ENCODE measurements at regions not wholly inside any gene's neighbourhood (a gene's known extent, or its start where the extent isn't known, plus 50 kb on each side); places are given as distances from the start of the nearest gene placed in this dataset.

- H3K4me3 Mint-ChIP-seq: no peak overlapping the region
- no peaks in the 10 kb centered on the region for H3K9me3 Mint-ChIP-seq
- H3K27me3 Mint-ChIP-seq: peaks cover 3% of the 10 kb centered on the region
- H3K36me3 Mint-ChIP-seq (ENCODE audit: low read depth): no peaks in the 10 kb centered on the region
- peaks cover 2% of the 10 kb centered on the region for H3K4me1 Mint-ChIP-seq (ENCODE audit: low read depth)
- H3K27ac Mint-ChIP-seq: no peak overlapping the region
Measured at GRCh38 chr2:37544591-37545031, 126.8 kb downstream of the CDC42EP3 start.

DNA sequence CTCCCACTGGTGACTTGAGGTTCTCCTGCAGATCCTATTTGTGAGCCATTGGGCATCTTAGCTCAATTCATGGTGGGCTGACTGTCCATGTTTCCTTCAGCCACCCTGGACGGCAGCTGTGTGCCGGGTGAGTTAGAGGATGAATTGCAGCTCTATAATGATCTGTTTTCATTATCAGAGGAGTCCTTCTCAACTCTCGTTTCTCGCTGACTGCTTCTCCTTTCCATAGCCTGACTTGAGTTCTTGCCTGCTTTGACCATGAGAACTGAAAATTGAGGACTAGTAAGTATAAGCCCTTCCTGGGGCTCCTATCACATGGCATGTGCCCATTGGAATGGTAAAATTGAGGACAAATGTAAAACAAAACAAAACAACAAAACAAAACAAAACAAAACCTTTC lies 121.8 kb downstream of the CDC42EP3 start:
- H3K27ac Mint-ChIP-seq: no peak overlapping the region
- no peak overlapping the region for H3K4me3 Mint-ChIP-seq
- H3K27me3 Mint-ChIP-seq: no peaks in the 10 kb centered on the region
- peaks cover 20% of the 10 kb centered on the region for H3K4me1 Mint-ChIP-seq (ENCODE audit: low read depth)
- no peaks in the 10 kb centered on the region for H3K9me3 Mint-ChIP-seq
- H3K36me3 Mint-ChIP-seq (ENCODE audit: low read depth): no peaks in the 10 kb centered on the region

DNA sequence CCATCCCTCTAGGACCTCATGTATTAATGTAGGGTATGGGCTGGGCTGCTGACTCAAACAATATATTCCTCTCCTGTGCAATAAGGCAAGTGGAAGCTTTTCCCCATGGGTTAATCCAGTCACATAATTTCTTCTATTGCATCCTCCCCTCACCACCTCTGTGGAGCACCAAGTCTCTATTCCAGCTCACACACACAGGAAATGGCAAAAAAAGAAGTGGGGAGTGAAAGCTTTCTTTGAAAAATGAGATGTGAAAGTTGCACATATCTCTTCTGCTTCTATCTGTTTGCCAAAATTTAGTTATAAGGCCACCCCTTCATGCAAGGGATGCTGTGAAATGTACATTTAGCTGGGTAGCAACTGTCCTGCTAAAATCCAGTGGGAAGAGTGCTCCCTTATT lies 121.3 kb downstream of the CDC42EP3 start:
- Mint-ChIP-seq H3K4me3 (no peak overlapping the region), H3K9me3 (no peaks in the 10 kb centered on the region), H3K27me3 (no peaks in the 10 kb centered on the region), H3K27ac (no peak overlapping the region), H3K4me1 (ENCODE audit: low read depth) (peaks cover 20% of the 10 kb centered on the region), H3K36me3 (ENCODE audit: low read depth) (no peaks in the 10 kb centered on the region)

- H3K36me3 Mint-ChIP-seq (ENCODE audit: low read depth): no peaks in the 10 kb centered on the region
- peaks cover 20% of the 10 kb centered on the region for H3K4me1 Mint-ChIP-seq (ENCODE audit: low read depth)
- no peaks in the 10 kb centered on the region for H3K9me3 Mint-ChIP-seq
- no peak overlapping the region for H3K4me3 Mint-ChIP-seq
- H3K27me3 Mint-ChIP-seq: no peaks in the 10 kb centered on the region
- peak overlapping the region; percentile 5 for H3K27ac Mint-ChIP-seq
Measured at GRCh38 chr2:37551783-37552182, 119.7 kb downstream of the CDC42EP3 start.

DNA sequence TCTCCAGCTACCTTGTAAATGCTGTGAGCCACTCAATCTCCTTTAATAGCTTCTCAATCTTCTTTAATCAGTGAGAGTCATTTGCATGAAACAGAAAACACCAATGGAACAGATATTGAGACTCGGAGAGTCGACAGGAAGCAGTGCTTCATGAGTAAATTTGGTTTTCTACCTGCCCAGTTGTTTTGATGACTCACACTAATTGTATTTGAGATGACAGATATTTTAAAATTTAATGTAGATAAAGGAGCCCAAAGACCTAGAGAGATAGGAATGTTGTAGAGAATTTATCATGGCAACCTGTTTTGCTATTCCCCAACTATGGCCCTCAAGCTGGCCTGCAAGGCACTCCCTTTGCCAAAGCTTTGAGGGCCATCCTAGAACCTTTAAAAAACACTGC lies 119.1 kb downstream of the CDC42EP3 start:
- Mint-ChIP-seq H3K9me3 (no peaks in the 10 kb centered on the region), H3K4me1 (ENCODE audit: low read depth) (peaks cover 20% of the 10 kb centered on the region), H3K36me3 (ENCODE audit: low read depth) (no peaks in the 10 kb centered on the region), H3K27me3 (no peaks in the 10 kb centered on the region), H3K27ac (no peak overlapping the region), H3K4me3 (no peak overlapping the region)

- Mint-ChIP-seq H3K4me1 (ENCODE audit: low read depth) (peaks cover 22% of the 10 kb centered on the region), H3K27ac (no peak overlapping the region), H3K27me3 (no peaks in the 10 kb centered on the region), H3K4me3 (no peak overlapping the region), H3K9me3 (no peaks in the 10 kb centered on the region), H3K36me3 (ENCODE audit: low read depth) (no peaks in the 10 kb centered on the region)
Measured at GRCh38 chr2:37553411-37554154, 117.9 kb downstream of the CDC42EP3 start.

DNA sequence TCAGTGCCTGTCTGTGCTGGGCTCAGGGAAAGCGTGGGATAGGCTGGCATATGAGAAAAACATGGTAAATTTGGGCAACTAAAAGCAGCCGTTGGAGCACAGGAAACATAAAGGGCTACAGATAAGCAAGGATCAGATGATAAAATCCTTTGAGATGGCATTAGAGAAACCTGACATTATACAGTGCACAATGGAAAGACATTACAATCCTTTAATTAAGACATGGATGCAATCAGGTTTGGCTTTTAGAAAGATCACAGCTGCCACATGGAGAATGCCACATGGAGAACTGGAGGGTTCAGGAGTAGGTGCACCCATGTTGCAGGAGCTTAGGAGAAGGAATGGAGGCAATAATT lies 117.3 kb downstream of the CDC42EP3 start:
- Mint-ChIP-seq H3K27ac (no peak overlapping the region), H3K9me3 (no peaks in the 10 kb centered on the region), H3K36me3 (ENCODE audit: low read depth) (no peaks in the 10 kb centered on the region), H3K4me3 (no peak overlapping the region), H3K4me1 (ENCODE audit: low read depth) (peaks cover 26% of the 10 kb centered on the region), H3K27me3 (no peaks in the 10 kb centered on the region)

GRCh38 chr2:37554687-37555086 lies 116.8 kb downstream of the CDC42EP3 start:
- Mint-ChIP-seq H3K9me3 (no peaks in the 10 kb centered on the region), H3K27me3 (no peaks in the 10 kb centered on the region), H3K27ac (no peak overlapping the region), H3K4me3 (no peak overlapping the region), H3K4me1 (ENCODE audit: low read depth) (peaks cover 24% of the 10 kb centered on the region), H3K36me3 (ENCODE audit: low read depth) (no peaks in the 10 kb centered on the region)

DNA sequence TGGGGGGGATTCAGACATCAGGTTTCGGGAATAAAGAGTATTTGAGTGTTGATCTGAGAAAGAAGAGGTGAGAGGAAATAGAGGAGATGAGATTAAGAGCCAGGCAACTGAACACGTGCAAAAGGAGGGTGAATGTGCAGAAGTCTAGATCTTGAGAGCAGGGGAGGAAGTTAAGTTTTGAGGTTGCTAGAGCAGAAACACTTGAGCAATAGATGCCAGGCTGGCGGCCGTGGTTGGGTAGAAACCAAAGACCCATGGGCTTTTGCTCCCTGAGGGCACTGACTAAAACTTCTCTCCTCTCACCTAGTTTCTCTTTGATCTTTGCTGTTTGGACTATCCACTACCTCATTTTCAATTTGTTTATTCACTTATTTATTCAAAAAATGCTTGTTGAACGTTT lies 116.0 kb downstream of the CDC42EP3 start:
- Mint-ChIP-seq H3K27me3 (no peaks in the 10 kb centered on the region), H3K9me3 (no peaks in the 10 kb centered on the region), H3K36me3 (ENCODE audit: low read depth) (no peaks in the 10 kb centered on the region), H3K4me3 (no peak overlapping the region), H3K27ac (no peak overlapping the region), H3K4me1 (ENCODE audit: low read depth) (peaks cover 17% of the 10 kb centered on the region)

GRCh38 chr2:37556256-37556655 lies 115.2 kb downstream of the CDC42EP3 start:
- no peaks in the 10 kb centered on the region for H3K27me3 Mint-ChIP-seq
- no peak overlapping the region for H3K27ac Mint-ChIP-seq
- H3K9me3 Mint-ChIP-seq: no peaks in the 10 kb centered on the region
- no peaks in the 10 kb centered on the region for H3K36me3 Mint-ChIP-seq (ENCODE audit: low read depth)
- H3K4me3 Mint-ChIP-seq: no peak overlapping the region
- peaks cover 24% of the 10 kb centered on the region for H3K4me1 Mint-ChIP-seq (ENCODE audit: low read depth)

DNA sequence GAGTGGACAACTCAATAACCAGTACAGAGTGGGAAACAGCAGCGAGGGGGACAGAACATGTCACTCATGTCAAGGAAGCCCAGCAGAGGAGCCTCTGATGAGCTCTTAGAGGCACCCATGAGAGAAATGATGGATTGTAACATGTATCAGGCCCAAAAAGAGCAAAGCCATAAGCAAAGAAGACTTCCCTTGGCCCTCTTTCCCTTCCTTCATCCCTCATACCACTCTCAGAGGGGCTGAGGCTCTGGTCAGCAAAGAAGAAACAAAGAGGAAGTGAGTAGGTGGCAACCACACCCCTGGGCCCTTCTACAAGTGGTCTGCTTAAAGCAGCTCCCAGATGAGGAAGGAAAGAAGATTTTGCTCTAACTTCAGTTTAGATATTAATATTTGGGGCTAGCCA lies 112.8 kb downstream of the CDC42EP3 start:
- H3K27me3 Mint-ChIP-seq: no peaks in the 10 kb centered on the region
- H3K36me3 Mint-ChIP-seq (ENCODE audit: low read depth): no peaks in the 10 kb centered on the region
- H3K27ac Mint-ChIP-seq: no peak overlapping the region

DNA sequence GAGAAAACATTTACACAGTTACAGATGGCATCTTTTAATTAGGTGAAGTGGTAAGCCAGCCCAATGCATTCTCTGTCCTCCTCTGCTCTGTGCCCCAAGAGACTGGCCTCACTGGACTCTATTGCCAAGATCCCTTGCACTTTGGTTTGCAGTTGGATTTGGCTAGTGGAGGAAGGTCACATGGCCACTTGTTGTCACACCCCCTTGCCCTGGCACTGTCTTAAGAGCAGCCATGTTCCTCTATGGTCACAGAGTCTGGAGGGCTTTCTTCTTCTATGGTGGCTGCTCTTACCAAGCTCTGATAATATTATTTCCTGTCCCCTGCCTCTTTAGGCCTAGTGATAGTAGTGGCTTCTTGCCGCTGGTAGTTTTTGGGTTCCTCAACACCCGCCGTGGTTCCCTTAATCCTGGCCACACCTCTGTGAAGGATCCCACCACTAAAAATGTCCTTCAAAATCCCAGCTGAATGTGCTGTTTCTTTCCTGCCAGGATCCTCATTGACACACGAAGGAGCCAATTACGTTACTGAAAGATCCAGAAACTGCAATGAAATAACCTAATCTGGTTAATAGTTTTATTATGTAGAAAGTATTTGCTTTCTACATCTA lies 111.1 kb downstream of the CDC42EP3 start:
- H3K27me3 Mint-ChIP-seq: no peaks in the 10 kb centered on the region
- no peak overlapping the region for H3K27ac Mint-ChIP-seq
- H3K9me3 Mint-ChIP-seq: no peaks in the 10 kb centered on the region
- H3K4me3 Mint-ChIP-seq: no peak overlapping the region
- H3K4me1 Mint-ChIP-seq (ENCODE audit: low read depth): peaks cover 36% of the 10 kb centered on the region
- H3K36me3 Mint-ChIP-seq (ENCODE audit: low read depth): no peaks in the 10 kb centered on the region

More for the DNA sequence above, 112.8 kb downstream of the CDC42EP3 start:
- peaks cover 34% of the 10 kb centered on the region for H3K4me1 Mint-ChIP-seq (ENCODE audit: low read depth)
- H3K4me3 Mint-ChIP-seq: no peak overlapping the region
- no peaks in the 10 kb centered on the region for H3K9me3 Mint-ChIP-seq

DNA sequence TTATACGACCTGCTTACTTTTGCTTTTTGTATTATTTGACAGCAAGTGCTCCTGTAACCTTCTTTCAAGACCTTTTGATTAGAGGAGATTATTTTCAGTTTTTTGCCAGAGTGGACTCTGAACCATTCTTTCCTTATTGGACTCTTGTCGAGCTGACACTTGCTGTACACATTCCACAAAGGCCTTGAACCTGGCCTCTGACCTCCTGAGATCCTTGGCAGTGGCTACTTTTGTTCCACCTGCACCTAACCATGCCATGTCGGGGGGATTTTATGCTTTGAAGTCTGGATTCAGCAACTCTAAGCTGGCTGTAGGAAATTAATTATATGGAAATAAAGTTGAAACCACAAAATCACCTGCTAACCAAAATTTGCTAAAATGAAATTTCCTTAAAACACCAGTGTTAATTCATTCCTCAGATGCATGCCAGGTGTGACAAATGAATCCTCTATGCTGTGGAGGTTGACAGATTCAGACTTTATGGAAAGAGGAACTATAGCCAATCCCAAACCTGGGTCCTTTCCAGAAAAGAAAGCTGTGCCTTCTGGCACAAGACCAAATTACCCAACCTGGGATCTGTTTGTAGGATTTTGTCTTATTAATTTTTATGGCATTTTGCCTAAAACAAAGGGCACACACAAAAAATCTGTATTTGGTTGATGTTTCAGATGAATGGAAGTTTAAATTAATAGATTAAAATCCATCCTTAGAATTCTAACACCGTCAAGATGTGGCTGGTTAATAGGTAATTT lies 110.4 kb downstream of the CDC42EP3 start:
- H3K27ac Mint-ChIP-seq: peak overlapping the region; percentile 15
- no peaks in the 10 kb centered on the region for H3K27me3 Mint-ChIP-seq
- no peaks in the 10 kb centered on the region for H3K36me3 Mint-ChIP-seq (ENCODE audit: low read depth)
- H3K9me3 Mint-ChIP-seq: no peaks in the 10 kb centered on the region
- no peak overlapping the region for H3K4me3 Mint-ChIP-seq
- H3K4me1 Mint-ChIP-seq (ENCODE audit: low read depth): peaks cover 38% of the 10 kb centered on the region

DNA sequence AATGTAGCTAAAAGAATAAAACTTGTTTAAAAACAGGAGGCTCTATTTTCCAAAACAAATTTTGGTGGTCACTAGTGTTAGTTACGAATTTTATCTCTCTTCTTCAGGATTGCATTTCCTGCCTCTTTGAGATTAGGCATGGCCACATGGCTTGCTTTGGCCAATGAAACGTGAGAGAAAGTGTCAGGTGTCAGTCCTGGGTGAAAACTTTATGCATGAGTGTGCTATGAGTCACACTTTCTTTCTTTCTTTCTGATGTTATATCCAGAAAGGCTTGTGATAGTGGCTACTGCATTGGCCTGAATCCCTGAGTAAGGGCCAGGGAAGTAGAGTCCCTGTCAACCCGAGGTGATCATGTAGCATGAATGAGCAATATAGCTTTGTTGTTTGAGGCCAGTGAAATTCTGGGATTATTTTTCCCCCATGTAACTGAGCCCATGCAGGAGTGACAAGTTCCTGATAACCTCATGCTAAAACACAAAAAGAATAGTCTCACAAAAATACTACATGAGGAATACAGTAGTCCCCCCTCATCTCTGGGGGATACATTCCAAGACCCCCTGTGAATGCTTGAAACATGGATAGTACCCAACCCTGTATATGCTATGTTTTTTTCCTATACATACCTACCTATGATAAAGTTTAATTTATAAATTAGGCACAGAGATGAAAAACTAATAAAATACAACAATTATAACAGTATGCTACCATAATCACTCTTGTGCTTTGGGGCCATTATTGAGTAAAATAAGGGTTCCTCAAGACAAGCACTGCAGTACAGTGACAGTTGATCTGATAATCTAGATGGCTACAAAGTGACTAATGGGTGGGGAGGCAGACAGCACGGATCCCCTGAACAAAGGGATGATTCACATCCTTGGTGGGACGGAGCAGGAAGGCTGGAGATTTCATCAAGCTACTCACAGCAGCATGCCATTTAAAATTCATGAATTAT lies 109.5 kb downstream of the CDC42EP3 start:
- H3K27ac Mint-ChIP-seq: peak overlapping the region; percentile 63
- no peaks in the 10 kb centered on the region for H3K27me3 Mint-ChIP-seq
- no peaks in the 10 kb centered on the region for H3K9me3 Mint-ChIP-seq
- H3K4me1 Mint-ChIP-seq (ENCODE audit: low read depth): peaks cover 44% of the 10 kb centered on the region
- H3K4me3 Mint-ChIP-seq: no peak overlapping the region
- H3K36me3 Mint-ChIP-seq (ENCODE audit: low read depth): no peaks in the 10 kb centered on the region
